ENCODE measurements at regions not wholly inside any gene's neighbourhood (a gene's known extent, or its start where the extent isn't known, plus 50 kb on each side); places are given as distances from the start of the nearest gene placed in this dataset.
A peak's percentile ranks its signal among the peaks of the same experiment; 100 is the strongest.

- no peak for DNase-seq
Measured at GRCh38 chr12:92574911-92575570, 127.7 kb upstream of the PLEKHG7 start.

DNA sequence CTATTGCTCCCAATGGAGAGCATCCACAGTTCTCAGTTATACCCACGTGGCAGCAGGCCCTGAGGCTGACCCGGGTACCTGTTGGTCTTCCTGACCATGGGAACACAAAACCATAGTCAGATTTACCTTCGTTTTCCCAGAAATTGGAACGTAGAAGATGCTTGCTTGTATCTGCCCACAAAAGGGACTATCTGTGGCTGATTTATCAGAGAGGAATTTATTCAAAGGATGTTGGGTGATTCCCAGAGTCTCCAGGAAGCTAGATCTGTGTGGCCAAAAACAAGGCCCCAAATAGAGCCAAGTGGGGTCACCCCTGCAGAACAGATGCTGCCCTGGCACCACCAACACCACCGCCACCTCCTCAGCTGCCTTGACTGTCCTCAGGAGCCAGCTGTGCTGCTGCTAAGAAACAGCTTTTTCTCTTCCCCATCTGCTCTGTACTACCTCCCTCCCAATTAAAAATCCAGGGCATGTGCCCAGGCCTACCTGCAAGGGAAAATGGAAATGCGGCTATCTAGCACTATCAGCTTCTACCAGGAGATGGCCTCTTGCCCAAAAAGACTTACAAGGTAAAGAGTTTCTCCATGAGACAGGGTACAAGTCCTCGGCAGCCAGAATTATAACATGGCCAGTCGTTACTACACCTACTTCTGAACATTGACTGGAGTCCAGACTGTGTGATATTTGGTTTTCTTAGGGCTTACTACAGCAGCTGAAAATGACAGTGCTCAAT is 128.6 kb upstream of the PLEKHG7 start:
- no peak for DNase-seq

- no peak for DNase-seq
Measured at GRCh38 chr12:92573104-92573503, 129.7 kb upstream of the PLEKHG7 start.

- no peak for DNase-seq
Measured at GRCh38 chr12:92571844-92572543, 130.8 kb upstream of the PLEKHG7 start.

DNA sequence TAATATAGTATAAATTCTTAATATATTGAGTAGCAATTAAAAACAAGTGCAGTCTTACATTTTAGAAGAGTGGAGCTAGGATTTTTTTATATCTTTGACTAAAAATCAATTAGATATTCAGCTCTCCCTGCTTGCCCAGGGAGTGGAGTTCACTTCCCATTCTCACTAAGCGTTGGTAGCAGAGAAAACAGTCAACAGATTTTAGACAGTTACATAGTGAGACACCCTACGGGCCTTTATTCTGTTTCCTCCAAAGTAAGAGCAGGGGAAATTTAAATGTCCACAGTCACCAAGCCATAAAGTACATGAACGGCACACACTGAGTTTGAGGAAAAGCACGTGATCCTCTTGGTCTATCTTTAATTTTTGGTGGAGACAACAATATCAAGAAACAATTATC is 131.6 kb upstream of the PLEKHG7 start:
- no peak for DNase-seq

DNA sequence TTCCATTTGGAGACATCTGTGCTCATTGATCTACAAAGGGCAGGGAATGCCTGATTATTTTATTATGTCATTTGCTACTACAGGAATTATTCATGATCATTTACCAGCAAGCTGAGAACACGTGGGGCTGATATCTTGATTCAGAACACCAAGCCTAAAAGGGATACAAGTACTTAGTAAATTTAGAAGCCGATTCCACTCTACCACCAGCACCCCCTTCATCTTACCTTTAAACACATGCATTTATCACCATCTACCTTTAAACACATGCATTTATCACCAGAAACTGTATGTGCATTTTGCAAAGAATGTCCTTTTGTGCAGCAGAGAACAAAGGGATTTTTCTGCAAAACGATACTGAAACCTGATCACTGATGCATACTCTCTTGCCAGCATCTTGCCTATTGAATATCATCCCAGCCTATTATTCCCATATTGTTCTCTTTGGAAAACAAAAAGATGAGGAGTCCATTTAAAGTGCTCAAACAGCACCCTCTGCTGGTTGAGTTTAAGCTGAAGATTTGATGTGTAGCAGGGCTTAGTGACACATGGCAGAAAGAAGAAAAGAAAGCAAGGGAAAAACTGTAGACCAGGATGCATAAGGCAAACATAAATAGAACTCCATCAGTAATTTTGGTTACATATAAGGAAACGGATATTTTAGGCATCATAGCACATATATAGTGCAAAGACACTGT is 132.6 kb upstream of the PLEKHG7 start:
- DNase-seq, result peak; percentile 85

DNA sequence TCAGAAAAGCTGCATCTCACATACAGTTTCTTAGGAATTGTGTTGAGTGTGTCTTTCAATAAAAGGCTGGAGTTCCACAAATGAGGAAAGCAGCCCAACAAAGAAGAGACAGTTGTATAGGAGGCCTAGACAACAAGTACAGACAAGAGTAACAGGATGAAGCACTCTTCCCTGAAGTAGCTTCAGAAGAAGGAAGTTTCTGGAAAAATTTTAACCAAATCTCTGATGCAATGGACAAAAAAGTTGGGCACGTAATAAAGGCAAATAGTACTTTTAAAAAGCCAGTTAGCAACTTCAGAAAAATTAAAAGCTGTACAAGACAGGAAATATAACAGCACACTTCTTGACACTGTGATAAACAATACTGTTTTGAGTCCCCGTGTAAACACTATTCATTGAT is 134.1 kb upstream of the PLEKHG7 start:
- DNase-seq, result no peak

DNA sequence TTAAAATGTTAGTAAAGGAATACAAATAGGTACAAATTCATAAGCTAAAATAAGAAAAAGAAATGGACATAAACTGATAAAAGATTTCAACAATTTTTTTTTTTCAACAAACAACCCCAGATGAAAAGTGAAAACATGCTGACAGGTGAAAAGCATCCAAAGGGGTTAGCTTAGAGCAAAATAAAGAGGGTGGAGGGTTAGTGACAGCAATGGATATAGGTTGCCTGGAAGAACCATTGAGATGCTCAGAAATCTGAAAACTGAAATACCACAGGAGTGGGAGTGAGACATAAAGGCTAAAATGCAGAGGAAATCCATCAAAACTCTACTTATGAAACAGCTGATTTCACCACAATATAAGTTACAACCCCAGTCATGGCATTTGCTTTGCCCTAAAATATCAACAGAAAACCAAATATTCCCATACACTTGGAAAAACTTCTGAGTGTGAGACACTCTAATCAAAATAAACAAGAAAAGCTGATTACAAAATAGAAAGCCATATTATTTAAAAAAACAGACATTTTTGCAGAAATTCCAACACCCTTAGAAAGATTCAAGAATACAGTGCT is 136.3 kb upstream of the PLEKHG7 start:
- DNase-seq, result no peak

DNA sequence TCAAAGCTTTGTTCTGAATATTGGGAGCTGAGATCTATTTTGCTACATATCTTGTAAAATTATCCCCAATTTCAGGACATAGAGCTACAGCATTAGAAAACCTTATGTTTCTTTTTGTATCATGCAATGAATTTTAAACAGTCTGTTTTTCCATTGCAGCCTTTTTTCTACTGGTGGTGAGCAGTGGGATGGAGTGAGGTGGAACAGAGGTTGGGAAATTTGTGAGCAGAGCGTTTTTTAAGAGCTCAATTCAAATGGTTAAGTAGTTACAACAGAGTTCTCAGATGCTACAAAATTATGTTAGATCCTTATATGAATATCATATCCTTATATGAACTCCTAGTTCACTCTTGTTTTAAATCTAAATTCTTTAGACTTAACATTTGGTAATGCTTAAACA is 139.0 kb upstream of the PLEKHG7 start:
- no peak for DNase-seq

- no peak for DNase-seq
Measured at GRCh38 chr12:92562063-92562734, 140.6 kb upstream of the PLEKHG7 start.

GRCh38 chr12:92561543-92561899 is 141.3 kb upstream of the PLEKHG7 start:
- no peak for DNase-seq

DNA sequence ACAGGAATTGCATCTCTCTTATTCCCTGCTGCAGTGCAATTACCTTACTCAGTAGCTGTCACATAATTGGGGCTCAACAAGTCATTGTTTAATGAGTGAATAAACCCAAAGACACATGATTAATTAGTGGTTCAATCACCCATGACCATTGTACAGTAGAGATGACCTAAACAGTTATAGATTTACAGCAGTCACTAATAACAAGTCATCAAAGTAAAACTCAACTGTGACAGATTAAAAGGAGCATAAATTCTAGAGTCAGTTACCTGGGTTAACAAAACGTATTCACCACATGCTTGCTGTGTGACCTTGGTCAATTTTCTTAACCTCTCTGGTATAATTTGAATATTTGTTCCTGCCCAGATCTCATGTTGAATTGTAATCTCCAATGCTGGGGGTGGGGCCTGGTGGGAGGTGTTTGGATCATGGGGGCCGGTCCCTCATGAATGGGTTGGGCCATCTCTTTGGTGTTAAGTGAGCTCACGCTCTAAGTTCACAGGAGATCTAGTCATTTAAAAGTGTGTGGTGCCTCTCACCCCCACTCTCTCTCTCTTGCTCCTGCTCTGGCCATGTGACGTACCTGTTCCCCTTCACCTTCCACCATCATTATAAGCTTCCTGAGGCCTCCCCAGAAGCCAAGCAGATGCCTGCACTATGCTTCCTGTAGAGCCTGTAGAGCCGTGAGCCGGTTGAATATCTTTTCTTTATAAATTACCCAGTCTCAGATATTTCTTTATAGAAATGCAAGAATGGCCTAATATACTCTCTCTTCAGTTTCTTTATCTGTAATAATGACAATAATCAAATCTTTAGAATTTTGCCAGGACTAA is 141.9 kb upstream of the PLEKHG7 start:
- DNase-seq, result no peak

DNA sequence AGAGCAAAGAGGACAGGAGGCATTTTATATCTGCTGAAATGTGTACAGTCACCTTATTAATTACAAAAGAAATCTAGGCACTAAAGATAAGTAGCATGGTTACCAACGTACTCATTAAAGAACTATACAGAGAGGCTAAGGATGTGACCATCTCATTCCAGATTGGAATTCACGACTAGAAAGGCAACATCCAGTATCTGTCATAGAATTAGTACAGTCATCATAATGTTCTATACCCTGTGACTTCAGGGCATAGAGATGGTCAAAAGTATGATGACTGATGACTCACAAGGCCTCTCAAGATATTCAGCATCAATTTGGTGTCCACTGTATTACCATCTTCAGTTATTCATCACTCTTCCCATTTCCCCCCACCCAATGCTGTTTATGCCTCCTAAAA is 144.0 kb upstream of the PLEKHG7 start:
- no peak for DNase-seq

GRCh38 chr12:92558215-92558773 is 144.5 kb upstream of the PLEKHG7 start:
- DNase-seq, result no peak

DNA sequence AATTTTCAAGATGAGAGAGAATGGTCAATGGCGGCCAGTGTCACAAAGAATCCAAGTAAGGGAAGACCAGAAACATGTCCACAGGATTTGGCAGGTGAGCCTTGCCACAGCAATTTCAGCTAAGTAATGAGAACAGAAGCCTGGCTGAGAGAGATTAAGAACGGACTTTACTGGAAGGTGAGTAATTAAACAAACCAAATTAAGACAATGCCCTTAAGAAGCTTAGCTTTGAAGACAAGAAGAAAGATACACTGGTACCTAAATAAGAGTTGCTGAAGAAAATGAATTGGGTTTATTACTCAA is 145.4 kb upstream of the PLEKHG7 start:
- no peak for DNase-seq

- no peak for DNase-seq
Measured at GRCh38 chr12:92556637-92557421, 146.0 kb upstream of the PLEKHG7 start.

DNA sequence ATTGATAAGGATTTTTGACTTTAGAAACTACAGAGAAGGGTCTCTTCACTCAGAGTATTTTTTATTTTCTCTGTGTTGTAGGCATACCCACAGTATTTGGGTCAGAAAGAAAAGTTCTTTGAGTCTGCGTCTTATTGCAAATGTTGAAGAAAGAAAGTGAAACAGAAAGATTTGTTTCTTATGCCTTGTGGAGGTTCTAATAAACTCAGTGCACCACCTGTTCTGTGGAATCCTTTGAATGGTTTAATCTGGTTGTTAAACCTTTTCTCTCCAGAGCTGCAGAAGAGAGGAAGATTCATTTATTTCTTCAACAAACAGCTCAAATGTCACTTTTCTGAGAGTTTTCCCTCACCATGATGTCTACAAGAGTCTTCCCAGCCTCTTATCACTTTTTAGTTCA is 146.6 kb upstream of the PLEKHG7 start:
- no peak for DNase-seq

GRCh38 chr12:92554158-92555073 is 148.4 kb upstream of the PLEKHG7 start:
- no peak for DNase-seq

DNA sequence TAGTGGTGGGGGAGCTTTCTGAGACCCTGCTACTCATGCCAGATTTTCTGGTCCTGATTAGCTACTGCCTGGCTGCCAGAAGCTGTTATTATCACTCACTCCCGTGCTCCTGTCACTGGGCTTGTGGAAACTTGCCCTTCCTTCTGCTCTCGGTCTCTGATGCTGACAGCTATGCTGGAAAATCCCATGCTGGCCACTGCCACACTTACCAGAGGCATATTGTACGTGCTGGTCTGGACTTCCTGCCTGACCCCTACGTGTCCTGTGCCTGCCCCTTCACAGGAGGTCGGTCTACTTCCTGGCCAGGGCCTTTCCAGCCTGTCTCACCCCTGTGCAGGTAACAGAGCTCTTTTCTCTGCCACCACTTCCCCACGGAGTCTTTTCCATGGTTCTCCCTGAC is 149.4 kb upstream of the PLEKHG7 start:
- no peak for DNase-seq

Data from NCI-H510A treated with DMSO at 0.1 percent for 48 hours (cell line).